Suprapubic skin (tissue), 4 donors: ENCODE measurements at regions not wholly inside any gene's neighbourhood (a gene's known extent, or its start where the extent isn't known, plus 50 kb on each side); places are given as distances from the start of the nearest gene placed in this dataset.

Source experiments
- DNase-seq, 2 donors: peaks; one replicate each; pipeline ENCODE4 v3.0.0-alpha.2; 2019; ENCODE audit warnings: low spot score in 2 of 2
- H3K27ac ChIP-seq: fragments of 200-600 bp; sonication (generic); one replicate; pipeline ENCODE4 v1.5.1; 2019
- H3K27me3 ChIP-seq: fragments of 200-600 bp; sonication (generic); one replicate; pipeline ENCODE4 v1.5.1; 2019
- H3K36me3 ChIP-seq: fragments of 200-600 bp; sonication (generic); one replicate; pipeline ENCODE4 v1.5.1; 2019
- H3K4me1 ChIP-seq: fragments of 200-600 bp; sonication (generic); one replicate; pipeline ENCODE4 v1.5.1; 2019
- H3K4me3 ChIP-seq: fragments of 200-600 bp; sonication (generic); one replicate; pipeline ENCODE4 v1.5.1; 2019; ENCODE audit warnings: mild to moderate bottlenecking
- H3K9me3 ChIP-seq: fragments of 200-600 bp; sonication (generic); one replicate; pipeline ENCODE4 v1.5.1; 2019
- CTCF ChIP-seq, 2 donors: fragments of 200-600 bp in 1 of 2; fragments of 450-650 bp in 1 of 2; sonication (generic) in 1 of 2; IDR thresholded peaks; one replicate each; pipeline ENCODE4 v1.5.1; 2016 to 2019; ENCODE audit warnings: antibody characterized with exemption in 2 of 2, mild to moderate bottlenecking in 1 of 2, moderate library complexity in 1 of 2
- EP300 ChIP-seq: sonication (generic); formaldehyde crosslinking; IDR thresholded peaks from one replicate; pipeline ENCODE4 v1.6.1; 2017; ENCODE audit warnings: antibody characterized with exemption
- POLR2A ChIP-seq, 2 donors: fragments of 450-650 bp; IDR thresholded peaks; one replicate each; pipeline ENCODE4 v1.6.1; 2017; ENCODE audit warnings: antibody characterized with exemption in 2 of 2, mild to moderate bottlenecking in 2 of 2, moderate library complexity in 2 of 2
- POLR2AphosphoS5 ChIP-seq, 3 donors: sonication (generic); formaldehyde crosslinking; IDR thresholded peaks; one replicate each; pipeline ENCODE4 v1.6.1; 2017; ENCODE audit warnings: antibody characterized with exemption in 3 of 3
- WGBS: methylation state at CpG from one replicate; pipeline ENCODE4 v1.1.5; 2018; 5-methylcytosine and 5-hydroxymethylcytosine counted together

DNA sequence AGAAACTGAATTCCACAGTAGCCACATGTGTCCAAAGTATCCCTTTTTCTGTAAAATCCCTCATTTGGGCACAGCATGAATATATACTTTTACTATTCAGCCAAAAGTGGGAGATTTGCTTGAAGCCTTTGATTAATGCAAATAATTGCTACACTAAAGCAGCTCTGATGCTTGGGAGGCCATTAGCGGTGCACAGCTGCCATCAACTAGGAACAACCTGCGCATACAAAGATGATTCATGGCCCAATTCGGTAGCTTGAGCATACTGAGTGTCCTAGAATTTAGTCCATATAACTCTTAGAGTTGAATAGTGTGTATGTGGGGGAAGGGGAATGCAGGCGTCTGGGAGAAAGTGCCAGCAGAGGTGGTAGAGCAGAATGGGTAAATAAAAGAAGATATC lies 277.0 kb upstream of the RMST start:
- H3K27ac ChIP-seq = no peak overlapping the region
- no peaks in the 10 kb centered on the region for H3K9me3 ChIP-seq
- no peaks in the 10 kb centered on the region for H3K4me1 ChIP-seq
- TF ChIP-seq CTCF (IDR thresholded peaks at IDR 0.05) (no peak), POLR2A (IDR thresholded peaks at IDR 0.05) (no peak), POLR2AphosphoS5 (IDR thresholded peaks at IDR 0.05) (no peak), EP300 (no peak)
- WGBS = 87% methylated on average over 4 of the region's 4 CpGs
- H3K27me3 ChIP-seq = no peaks in the 10 kb centered on the region
- no peaks in the 10 kb centered on the region for H3K36me3 ChIP-seq
- DNase-seq = no peak
- H3K4me3 ChIP-seq = no peak overlapping the region

DNA sequence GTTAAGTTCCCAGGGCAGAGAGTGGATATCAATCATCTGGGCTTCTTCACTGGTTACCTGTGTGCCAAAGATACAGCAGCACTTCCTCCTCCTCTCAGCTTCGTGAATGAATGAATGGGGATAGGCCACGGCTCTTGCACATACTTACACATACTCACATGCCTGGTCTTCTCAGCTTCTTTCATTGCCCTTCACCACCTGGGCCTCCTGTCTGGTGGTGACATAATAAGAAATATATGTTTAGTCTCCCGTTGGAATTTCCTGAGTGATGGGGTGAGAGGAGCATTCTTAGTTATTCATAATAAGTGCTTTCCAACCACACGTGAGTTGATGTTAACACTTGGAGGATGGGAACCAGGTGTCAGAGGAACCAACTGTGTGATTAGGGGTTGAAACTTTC lies 268.1 kb upstream of the RMST start:
- no peak for TF ChIP-seq EP300
- TF ChIP-seq CTCF (IDR thresholded peaks at IDR 0.05) = no peak
- TF ChIP-seq POLR2AphosphoS5 (IDR thresholded peaks at IDR 0.05) = no peak
- TF ChIP-seq POLR2A (IDR thresholded peaks at IDR 0.05) = no peak
- no peaks in the 10 kb centered on the region for H3K4me1 ChIP-seq

GRCh38 chr12:97200181-97200580 lies 262.4 kb upstream of the RMST start:
- TF ChIP-seq POLR2A (IDR thresholded peaks at IDR 0.05) (no peak), EP300 (no peak), CTCF (IDR thresholded peaks at IDR 0.05) (no peak), POLR2AphosphoS5 (IDR thresholded peaks at IDR 0.05) (no peak)
- WGBS = 43% methylated on average over 5 of the region's 5 CpGs
- DNase-seq = no peak
- H3K9me3 ChIP-seq = no peaks in the 10 kb centered on the region
- no peaks in the 10 kb centered on the region for H3K36me3 ChIP-seq
- H3K27ac ChIP-seq = no peak overlapping the region
- no peak overlapping the region for H3K4me3 ChIP-seq
- H3K27me3 ChIP-seq = no peaks in the 10 kb centered on the region
- no peaks in the 10 kb centered on the region for H3K4me1 ChIP-seq

More for the DNA sequence above, 268.1 kb upstream of the RMST start:
- Histone ChIP-seq H3K27me3 (no peaks in the 10 kb centered on the region), H3K36me3 (no peaks in the 10 kb centered on the region), H3K27ac (no peak overlapping the region), H3K9me3 (peaks cover 4% of the 10 kb centered on the region), H3K4me3 (no peak overlapping the region)
- 70% methylated on average over 4 of the region's 4 CpGs for WGBS
- DNase-seq = no peak

DNA sequence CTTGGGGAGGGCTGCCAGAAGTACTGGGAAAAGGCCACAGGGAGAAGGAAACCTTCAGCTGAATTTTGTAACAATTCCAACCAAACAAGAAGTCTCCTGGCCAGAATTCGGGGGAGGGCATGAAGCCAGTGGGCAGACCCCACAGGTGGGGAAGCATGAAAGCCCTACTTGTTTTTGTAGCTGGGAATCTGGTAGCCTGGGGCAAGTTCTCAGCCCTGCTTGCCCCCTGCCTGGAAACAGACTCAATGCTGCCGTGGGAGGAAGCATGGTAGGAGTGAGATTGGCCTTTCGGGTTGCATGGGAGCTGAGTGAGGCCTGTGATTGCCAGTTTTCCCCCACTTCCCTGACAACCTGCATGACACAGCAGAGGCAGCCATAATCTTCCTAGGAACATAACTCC lies 259.2 kb upstream of the RMST start:
- TF ChIP-seq EP300 = no peak
- TF ChIP-seq CTCF (IDR thresholded peaks at IDR 0.05) = no peak
- TF ChIP-seq POLR2AphosphoS5 (IDR thresholded peaks at IDR 0.05) = no peak
- no peak for TF ChIP-seq POLR2A (IDR thresholded peaks at IDR 0.05)

DNA sequence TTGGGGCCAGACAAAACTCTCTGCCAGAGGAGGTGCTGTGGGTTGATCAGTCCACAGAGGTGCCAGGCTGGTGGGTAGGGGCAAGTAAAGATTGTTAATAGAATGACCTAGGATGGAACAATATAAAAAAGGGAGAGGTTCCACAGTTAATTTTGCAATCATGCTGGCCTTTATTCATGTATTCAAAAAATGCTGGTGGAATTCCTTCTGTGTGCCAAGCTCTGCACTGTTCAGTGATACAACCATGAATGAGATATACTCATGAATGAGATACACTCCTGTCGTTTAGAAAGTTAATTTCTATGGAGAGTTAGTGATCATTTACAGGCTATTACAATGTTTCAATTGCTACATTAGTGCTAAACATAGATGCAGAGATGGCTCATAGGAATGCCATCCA lies 252.6 kb upstream of the RMST start:
- whole genome bisulfite sequencing = 58% methylated on average over 1 of the region's 1 CpG
- H3K4me1 ChIP-seq = no peaks in the 10 kb centered on the region
- TF ChIP-seq POLR2A (IDR thresholded peaks at IDR 0.05) = no peak
- TF ChIP-seq POLR2AphosphoS5 (IDR thresholded peaks at IDR 0.05) = no peak
- no peak for TF ChIP-seq EP300
- DNase-seq = no peak
- H3K4me3 ChIP-seq = no peak overlapping the region
- H3K27ac ChIP-seq = no peak overlapping the region
- H3K27me3 ChIP-seq = no peaks in the 10 kb centered on the region
- H3K36me3 ChIP-seq = no peaks in the 10 kb centered on the region
- H3K9me3 ChIP-seq = no peaks in the 10 kb centered on the region

More for the DNA sequence above, 259.2 kb upstream of the RMST start:
- Histone ChIP-seq H3K27ac (no peak overlapping the region), H3K9me3 (no peaks in the 10 kb centered on the region), H3K4me1 (no peaks in the 10 kb centered on the region), H3K4me3 (no peak overlapping the region), H3K27me3 (no peaks in the 10 kb centered on the region), H3K36me3 (no peaks in the 10 kb centered on the region)
- 72% methylated on average over 3 of the region's 3 CpGs for WGBS
- DNase-seq = no peak

- 27% methylated on average over 1 of the region's 1 CpG for WGBS
- no peak overlapping the region for H3K4me3 ChIP-seq
Measured at GRCh38 chr12:97211416-97211930, 251.1 kb upstream of the RMST start.

More at GRCh38 chr12:97211416-97211930, 251.1 kb upstream of the RMST start:
- H3K27me3 ChIP-seq = no peaks in the 10 kb centered on the region
- H3K4me1 ChIP-seq = no peaks in the 10 kb centered on the region
- TF ChIP-seq CTCF (IDR thresholded peaks at IDR 0.05) (no peak), POLR2A (IDR thresholded peaks at IDR 0.05) (no peak), POLR2AphosphoS5 (IDR thresholded peaks at IDR 0.05) (no peak), EP300 (no peak)
- H3K27ac ChIP-seq = no peak overlapping the region
- H3K36me3 ChIP-seq = no peaks in the 10 kb centered on the region
- DNase-seq = no peak
- H3K9me3 ChIP-seq = no peaks in the 10 kb centered on the region
